Activated T-cell treated with anti-CD3 and anti-CD28 coated beads for 4 hours (primary cell): ENCODE measurements at regions not wholly inside any gene's neighbourhood (a gene's known extent, or its start where the extent isn't known, plus 50 kb on each side); places are given as distances from the start of the nearest gene placed in this dataset.
"Not testable (repeated sequence)": the region's sequence is repeated elsewhere in the genome, so short reads cannot be mapped to it uniquely, and the experiment has no call there.

ENCODE experiments used
- DNase-seq: peaks from one replicate; pipeline ENCODE4 v3.0.0-alpha.2; 2020

- no peak for DNase-seq
These were observed 51.1 kb upstream of the JADE1 start for GRCh38 chr4:128758314-128758922.

GRCh38 chr4:128757712-128758111 is 51.8 kb upstream of the JADE1 start:
- no peak for DNase-seq

GRCh38 chr4:128751354-128751753 is 58.1 kb upstream of the JADE1 start:
- DNase-seq, result no peak

- not testable (repeated sequence) for DNase-seq
These were observed 67.8 kb upstream of the JADE1 start for GRCh38 chr4:128741748-128742147.

GRCh38 chr4:128737098-128737513 is 72.4 kb upstream of the JADE1 start:
- DNase-seq, result no peak

GRCh38 chr4:128735714-128736113 is 73.8 kb upstream of the JADE1 start:
- no peak for DNase-seq

- DNase-seq, result no peak
These were observed 81.3 kb upstream of the JADE1 start for GRCh38 chr4:128728190-128728589.

GRCh38 chr4:128727658-128728057 is 81.8 kb upstream of the JADE1 start:
- no peak for DNase-seq

- no peak for DNase-seq
These were observed 84.0 kb upstream of the JADE1 start for GRCh38 chr4:128725405-128726055.

- no peak for DNase-seq
These were observed 86.6 kb upstream of the JADE1 start for GRCh38 chr4:128722911-128723310.

- no peak for DNase-seq
These were observed 87.6 kb upstream of the JADE1 start for GRCh38 chr4:128721896-128722295.

- DNase-seq, result no peak
These were observed 89.2 kb upstream of the JADE1 start for GRCh38 chr4:128720270-128720669.

GRCh38 chr4:128718768-128719167 is 90.7 kb upstream of the JADE1 start:
- no peak for DNase-seq

- no peak for DNase-seq
These were observed 93.2 kb upstream of the JADE1 start for GRCh38 chr4:128716338-128716737.

GRCh38 chr4:128715616-128716015 is 93.9 kb upstream of the JADE1 start:
- no peak for DNase-seq

GRCh38 chr4:128711361-128711760 is 98.1 kb upstream of the JADE1 start:
- no peak for DNase-seq

- DNase-seq, result no peak
These were observed 100.2 kb upstream of the JADE1 start for GRCh38 chr4:128709268-128709667.

- DNase-seq, result no peak
These were observed 101.6 kb upstream of the JADE1 start for GRCh38 chr4:128707864-128708263.

GRCh38 chr4:128703948-128704347 is 105.6 kb upstream of the JADE1 start:
- DNase-seq, result no peak

- no peak for DNase-seq
These were observed 108.7 kb upstream of the JADE1 start for GRCh38 chr4:128700659-128701350.

- DNase-seq, result no peak
These were observed 111.1 kb upstream of the JADE1 start for GRCh38 chr4:128698386-128698785.

GRCh38 chr4:128697323-128697722 is 112.2 kb upstream of the JADE1 start:
- no peak for DNase-seq

GRCh38 chr4:128690011-128690410 is 119.5 kb upstream of the JADE1 start:
- DNase-seq, result no peak

GRCh38 chr4:128688846-128689437 is 120.6 kb upstream of the JADE1 start:
- DNase-seq, result no peak
